WTC11 (cell line): ENCODE measurements at regions not wholly inside any gene's neighbourhood (a gene's known extent, or its start where the extent isn't known, plus 50 kb on each side); places are given as distances from the start of the nearest gene placed in this dataset.

ENCODE experiments used
- AFF4 ChIP-seq: sonication (generic); formaldehyde crosslinking; IDR thresholded peaks from 2 replicates; pipeline ENCODE4 v1.8.1; 2023; ENCODE audit warnings: mild to moderate bottlenecking, missing genetic modification reagents, borderline replicate concordance
- CREB1 ChIP-seq: sonication (generic); formaldehyde crosslinking; IDR thresholded peaks from 2 replicates; pipeline ENCODE4 v1.8.0; 2023; ENCODE audit warnings: mild to moderate bottlenecking, missing genetic modification reagents
- CREM ChIP-seq: sonication (generic); formaldehyde crosslinking; IDR thresholded peaks from 2 replicates; pipeline ENCODE4 v1.8.1; 2022; ENCODE audit warnings: mild to moderate bottlenecking, missing genetic modification reagents, moderate library complexity
- ELF4 ChIP-seq: sonication (generic); formaldehyde crosslinking; IDR thresholded peaks from 2 replicates; pipeline ENCODE4 v1.8.1; 2022; ENCODE audit warnings: low read depth, mild to moderate bottlenecking, moderate library complexity, missing genetic modification reagents
- EMX1 ChIP-seq: fragments of 250-450 bp; sonication (Bioruptor Pico); IDR thresholded peaks from 2 replicates; pipeline ENCODE4 v1.8.0; 2021; ENCODE audit warnings: mild to moderate bottlenecking
- ETV6 ChIP-seq: sonication (generic); formaldehyde crosslinking; IDR thresholded peaks from 2 replicates; pipeline ENCODE4 v1.8.1; 2022; ENCODE audit warnings: mild to moderate bottlenecking, missing genetic modification reagents
- FOXJ3 ChIP-seq: sonication (generic); formaldehyde crosslinking; IDR thresholded peaks from 2 replicates; pipeline ENCODE4 v1.9.0; 2021; ENCODE audit warnings: missing genetic modification reagents, mild to moderate bottlenecking, borderline replicate concordance
- GTF2I ChIP-seq: fragments of 250-450 bp; sonication (Bioruptor Pico); conservative IDR thresholded peaks from 2 replicates; pipeline ENCODE4 v1.4.0; 2021; ENCODE audit warnings: mild to moderate bottlenecking
- IRF1 ChIP-seq: sonication (generic); formaldehyde crosslinking; IDR thresholded peaks from 2 replicates; pipeline ENCODE4 v1.8.0; 2023; ENCODE audit warnings: missing genetic modification reagents
- IRF2 ChIP-seq: sonication (generic); formaldehyde crosslinking; IDR thresholded peaks from 2 replicates; pipeline ENCODE4 v1.8.0; 2022; ENCODE audit warnings: low read depth, missing genetic modification reagents, borderline replicate concordance
- KAT7 ChIP-seq: sonication (generic); formaldehyde crosslinking; IDR thresholded peaks from 2 replicates; pipeline ENCODE4 v1.8.1; 2023; ENCODE audit warnings: missing genetic modification reagents, mild to moderate bottlenecking, borderline replicate concordance
- NFE2L1 ChIP-seq: sonication (generic); formaldehyde crosslinking; IDR thresholded peaks from 2 replicates; pipeline ENCODE4 v1.8.1; 2023; ENCODE audit warnings: missing genetic modification reagents
- NR2C2 ChIP-seq: sonication (generic); formaldehyde crosslinking; IDR thresholded peaks from 2 replicates; pipeline ENCODE4 v1.8.0; 2022; ENCODE audit warnings: mild to moderate bottlenecking, missing genetic modification reagents
- SP1 ChIP-seq: sonication (generic); formaldehyde crosslinking; conservative IDR thresholded peaks from 2 replicates; pipeline ENCODE4 v1.8.1; 2022; ENCODE audit warnings: missing genetic modification reagents
- USF2 ChIP-seq: sonication (generic); formaldehyde crosslinking; IDR thresholded peaks from 2 replicates; pipeline ENCODE4 v1.8.1; 2023; ENCODE audit warnings: mild to moderate bottlenecking, missing genetic modification reagents, moderate library complexity
- ZBTB21 ChIP-seq: sonication (generic); formaldehyde crosslinking; IDR thresholded peaks from 2 replicates; pipeline ENCODE4 v1.8.1; 2023; ENCODE audit warnings: mild to moderate bottlenecking, missing genetic modification reagents, borderline replicate concordance
- ZMAT4 ChIP-seq: fragments of 250-450 bp; sonication (Bioruptor Pico); IDR thresholded peaks from 2 replicates; pipeline ENCODE4 v1.9.0; 2021; ENCODE audit warnings: mild to moderate bottlenecking
- ZNF263 ChIP-seq: sonication (generic); formaldehyde crosslinking; IDR thresholded peaks from 2 replicates; pipeline ENCODE4 v1.8.1; 2022; ENCODE audit warnings: low read depth, mild to moderate bottlenecking, moderate library complexity, missing genetic modification reagents
- ZNF317 ChIP-seq: sonication (generic); formaldehyde crosslinking; IDR thresholded peaks from 2 replicates; pipeline ENCODE4 v1.8.1; 2023; ENCODE audit warnings: low read depth, mild to moderate bottlenecking, moderate library complexity, missing genetic modification reagents, borderline replicate concordance
- ZNF671 ChIP-seq: fragments of 250-450 bp; sonication (Bioruptor Pico); IDR thresholded peaks from 2 replicates; pipeline ENCODE4 v1.8.0; 2021; ENCODE audit warnings: mild to moderate bottlenecking
- TF ChIP-seq, protein P1 (sequence below): sonication (generic); formaldehyde crosslinking; conservative IDR thresholded peaks from 2 replicates; pipeline ENCODE4 v1.8.1; 2023; ENCODE audit warnings: mild to moderate bottlenecking, low read depth, missing genetic modification reagents, moderate library complexity
- TF ChIP-seq, protein P2 (sequence below): sonication (generic); formaldehyde crosslinking; IDR thresholded peaks from 2 replicates; pipeline ENCODE4 v1.8.1; 2023; ENCODE audit warnings: mild to moderate bottlenecking, missing genetic modification reagents
- TF ChIP-seq, protein P3 (sequence below): sonication (generic); formaldehyde crosslinking; IDR thresholded peaks from 2 replicates; pipeline ENCODE4 v1.8.1; 2022; ENCODE audit warnings: mild to moderate bottlenecking, moderate library complexity, missing genetic modification reagents
- TF ChIP-seq, protein P4 (sequence below): sonication (generic); formaldehyde crosslinking; conservative IDR thresholded peaks from 2 replicates; pipeline ENCODE4 v1.8.1; 2022; ENCODE audit warnings: mild to moderate bottlenecking, missing genetic modification reagents

GRCh38 chr5:73303148-73304079 is 130.4 kb downstream of the TMEM174 start (continued):
- TF ChIP-seq USF2 (CRISPR knock-in tag) (peak; percentile 4; the same call in 1 of the 2 replicates), EMX1 (CRISPR knock-in tag) (no peak), KAT7 (CRISPR knock-in tag) (0 out of 2 replicates have a peak, but pooled peaks have one; percentile 63), GTF2I (CRISPR knock-in tag) (no peak), NR2C2 (CRISPR knock-in tag) (no peak), AFF4 (CRISPR knock-in tag) (no peak), ZNF263 (0 out of 2 replicates have a peak, but pooled peaks have one; percentile 15), IRF2 (CRISPR knock-in tag) (no peak), CREM (CRISPR knock-in tag) (no peak), ZBTB21 (CRISPR knock-in tag) (peak; percentile 53; the same call in 1 of the 2 replicates), CREB1 (CRISPR knock-in tag) (no peak), ZMAT4 (no peak), NFE2L1 (CRISPR knock-in tag) (no peak), ETV6 (CRISPR knock-in tag) (no peak; the same call in 1 of the 2 replicates), IRF1 (CRISPR knock-in tag) (no peak), ZNF317 (CRISPR knock-in tag) (no peak), FOXJ3 (CRISPR knock-in tag) (no peak), ZNF671 (no peak), ELF4 (no peak), SP1 (CRISPR knock-in tag) (0 out of 2 replicates have a peak, but pooled peaks have one; percentile 9)
- TF ChIP-seq, protein P1, sequence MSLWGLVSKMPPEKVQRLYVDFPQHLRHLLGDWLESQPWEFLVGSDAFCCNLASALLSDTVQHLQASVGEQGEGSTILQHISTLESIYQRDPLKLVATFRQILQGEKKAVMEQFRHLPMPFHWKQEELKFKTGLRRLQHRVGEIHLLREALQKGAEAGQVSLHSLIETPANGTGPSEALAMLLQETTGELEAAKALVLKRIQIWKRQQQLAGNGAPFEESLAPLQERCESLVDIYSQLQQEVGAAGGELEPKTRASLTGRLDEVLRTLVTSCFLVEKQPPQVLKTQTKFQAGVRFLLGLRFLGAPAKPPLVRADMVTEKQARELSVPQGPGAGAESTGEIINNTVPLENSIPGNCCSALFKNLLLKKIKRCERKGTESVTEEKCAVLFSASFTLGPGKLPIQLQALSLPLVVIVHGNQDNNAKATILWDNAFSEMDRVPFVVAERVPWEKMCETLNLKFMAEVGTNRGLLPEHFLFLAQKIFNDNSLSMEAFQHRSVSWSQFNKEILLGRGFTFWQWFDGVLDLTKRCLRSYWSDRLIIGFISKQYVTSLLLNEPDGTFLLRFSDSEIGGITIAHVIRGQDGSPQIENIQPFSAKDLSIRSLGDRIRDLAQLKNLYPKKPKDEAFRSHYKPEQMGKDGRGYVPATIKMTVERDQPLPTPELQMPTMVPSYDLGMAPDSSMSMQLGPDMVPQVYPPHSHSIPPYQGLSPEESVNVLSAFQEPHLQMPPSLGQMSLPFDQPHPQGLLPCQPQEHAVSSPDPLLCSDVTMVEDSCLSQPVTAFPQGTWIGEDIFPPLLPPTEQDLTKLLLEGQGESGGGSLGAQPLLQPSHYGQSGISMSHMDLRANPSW (CRISPR knock-in tag): no peak
- TF ChIP-seq, protein P2, sequence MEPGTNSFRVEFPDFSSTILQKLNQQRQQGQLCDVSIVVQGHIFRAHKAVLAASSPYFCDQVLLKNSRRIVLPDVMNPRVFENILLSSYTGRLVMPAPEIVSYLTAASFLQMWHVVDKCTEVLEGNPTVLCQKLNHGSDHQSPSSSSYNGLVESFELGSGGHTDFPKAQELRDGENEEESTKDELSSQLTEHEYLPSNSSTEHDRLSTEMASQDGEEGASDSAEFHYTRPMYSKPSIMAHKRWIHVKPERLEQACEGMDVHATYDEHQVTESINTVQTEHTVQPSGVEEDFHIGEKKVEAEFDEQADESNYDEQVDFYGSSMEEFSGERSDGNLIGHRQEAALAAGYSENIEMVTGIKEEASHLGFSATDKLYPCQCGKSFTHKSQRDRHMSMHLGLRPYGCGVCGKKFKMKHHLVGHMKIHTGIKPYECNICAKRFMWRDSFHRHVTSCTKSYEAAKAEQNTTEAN: no peak
- TF ChIP-seq, protein P3, sequence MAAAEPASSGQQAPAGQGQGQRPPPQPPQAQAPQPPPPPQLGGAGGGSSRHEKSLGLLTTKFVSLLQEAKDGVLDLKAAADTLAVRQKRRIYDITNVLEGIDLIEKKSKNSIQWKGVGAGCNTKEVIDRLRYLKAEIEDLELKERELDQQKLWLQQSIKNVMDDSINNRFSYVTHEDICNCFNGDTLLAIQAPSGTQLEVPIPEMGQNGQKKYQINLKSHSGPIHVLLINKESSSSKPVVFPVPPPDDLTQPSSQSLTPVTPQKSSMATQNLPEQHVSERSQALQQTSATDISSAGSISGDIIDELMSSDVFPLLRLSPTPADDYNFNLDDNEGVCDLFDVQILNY (CRISPR knock-in tag): peak; percentile 42; the same call in 1 of the 2 replicates
- TF ChIP-seq, protein P4, sequence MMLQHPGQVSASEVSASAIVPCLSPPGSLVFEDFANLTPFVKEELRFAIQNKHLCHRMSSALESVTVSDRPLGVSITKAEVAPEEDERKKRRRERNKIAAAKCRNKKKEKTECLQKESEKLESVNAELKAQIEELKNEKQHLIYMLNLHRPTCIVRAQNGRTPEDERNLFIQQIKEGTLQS: no peak
